CD14-positive monocyte (primary cell): ENCODE measurements at regions not wholly inside any gene's neighbourhood (a gene's known extent, or its start where the extent isn't known, plus 50 kb on each side); places are given as distances from the start of the nearest gene placed in this dataset.

ENCODE experiments used
- DNase-seq, 3 donors: peaks; one replicate each; pipeline ENCODE4 v3.0.0-alpha.2; 2011 to 2022
- H2AFZ ChIP-seq: 2 replicates; pipeline ENCODE4 v1.6.0; 2012; ENCODE audit warnings: mild to moderate bottlenecking, low read depth, low read length, inconsistent platforms; ENCODE audit not compliant: insufficient read depth, poor library complexity, severe bottlenecking
- H3K27ac ChIP-seq, 2 donors: 1 replicate in 1 of 2; 2 replicates in 1 of 2; pipeline ENCODE4 v1.5.1; 2012 to 2013; ENCODE audit warnings: low read length in 2 of 2, control low read depth in 1 of 2, inconsistent platforms in 1 of 2, low read depth in 1 of 2, mild to moderate bottlenecking in 1 of 2
- H3K27me3 ChIP-seq, 2 donors: one replicate each; pipeline versions ENCODE4 v1.6.0 to v1.6.1; 2011 to 2013; ENCODE audit warnings: low read length in 2 of 2; ENCODE audit not compliant: control insufficient read depth in 2 of 2, insufficient read depth in 2 of 2
- H3K36me3 ChIP-seq, 2 donors: replicated peaks in 1 of 2; 1 replicate in 1 of 2; 2 replicates in 1 of 2; pipeline versions ENCODE4 v1.5.1 to v1.6.1; 2012 to 2013; ENCODE audit warnings: low read length in 2 of 2, control low read depth in 1 of 2, inconsistent platforms in 1 of 2, mild to moderate bottlenecking in 1 of 2; ENCODE audit not compliant: insufficient read depth in 2 of 2, control insufficient read depth in 1 of 2
- H3K4me1 ChIP-seq, 2 donors: 1 replicate in 1 of 2; 2 replicates in 1 of 2; pipeline versions ENCODE4 v1.5.1 to v1.6.1; 2012 to 2013; ENCODE audit warnings: low read length in 2 of 2, control low read depth in 1 of 2, inconsistent platforms in 1 of 2, mild to moderate bottlenecking in 1 of 2, moderate library complexity in 1 of 2; ENCODE audit not compliant: insufficient read depth in 2 of 2, control insufficient read depth in 1 of 2
- H3K4me2 ChIP-seq: replicated peaks from 2 replicates; pipeline ENCODE3; 2012; ENCODE audit warnings: low read length, moderate library complexity, mild to moderate bottlenecking; ENCODE audit not compliant: poor library complexity, severe bottlenecking; ENCODE audit errors: extremely low read depth
- H3K4me3 ChIP-seq, 3 experiments: fragments of 200-600 bp in 1 of 3; sonication (generic) in 1 of 3; replicated peaks in 1 of 3; 1 replicate in 2 of 3; 2 replicates in 1 of 3; pipeline ENCODE4 v1.5.1; 2011 to 2013; ENCODE audit warnings: low read length in 3 of 3, mild to moderate bottlenecking in 3 of 3, control low read depth in 2 of 3, low read depth in 2 of 3, inconsistent platforms in 1 of 3, moderate library complexity in 1 of 3
- H3K79me2 ChIP-seq: 2 replicates; pipeline ENCODE4 v1.6.0; 2012; ENCODE audit warnings: mild to moderate bottlenecking, control low read depth, inconsistent platforms, low read length, moderate library complexity; ENCODE audit not compliant: insufficient read depth
- H3K9ac ChIP-seq: 2 replicates; pipeline ENCODE4 v1.6.0; 2017; ENCODE audit warnings: low read length, mild to moderate bottlenecking; ENCODE audit not compliant: insufficient read depth, poor library complexity, severe bottlenecking
- H3K9me3 ChIP-seq, 2 donors: replicated peaks in 1 of 2; 1 replicate in 1 of 2; 2 replicates in 1 of 2; pipeline versions ENCODE4 v1.5.1 to v1.6.1; 2012 to 2013; ENCODE audit warnings: low read length in 2 of 2, control low read depth in 1 of 2; ENCODE audit not compliant: control insufficient read depth in 1 of 2, insufficient read depth in 1 of 2
- H4K20me1 ChIP-seq: 2 replicates; pipeline ENCODE4 v1.6.0; 2012; ENCODE audit warnings: mild to moderate bottlenecking, low read length, control low read depth, moderate library complexity; ENCODE audit not compliant: insufficient read depth
- H3K27ac Mint-ChIP-seq, 7 donors: one replicate each; pipeline ENCODE4 v1.8.0; 2020; ENCODE audit warnings: mild to moderate bottlenecking in 7 of 7, mixed read lengths in 7 of 7, moderate library complexity in 6 of 7, inconsistent platforms in 2 of 7
- H3K27me3 Mint-ChIP-seq, 3 donors: one replicate each; pipeline ENCODE4 v1.8.0; 2021 to 2022; ENCODE audit warnings: low read depth in 3 of 3, mild to moderate bottlenecking in 3 of 3, mixed read lengths in 3 of 3, moderate library complexity in 3 of 3, inconsistent platforms in 1 of 3
- H3K36me3 Mint-ChIP-seq, 2 donors: one replicate each; pipeline ENCODE4 v1.8.0; 2020; ENCODE audit warnings: mixed read lengths in 2 of 2, inconsistent platforms in 1 of 2, mild to moderate bottlenecking in 1 of 2
- H3K4me1 Mint-ChIP-seq: one replicate; pipeline ENCODE4 v1.8.0; 2020; ENCODE audit warnings: mild to moderate bottlenecking, mixed read lengths
- H3K4me3 Mint-ChIP-seq, 2 donors: one replicate each; pipeline ENCODE4 v1.8.0; 2020; ENCODE audit warnings: mild to moderate bottlenecking in 2 of 2, mixed read lengths in 2 of 2, moderate library complexity in 1 of 2
- H3K9me3 Mint-ChIP-seq, 7 donors: one replicate each; pipeline ENCODE4 v1.8.0; 2020 to 2022; ENCODE audit warnings: mixed read lengths in 7 of 7, mild to moderate bottlenecking in 6 of 7, moderate library complexity in 6 of 7, inconsistent platforms in 2 of 7
- WGBS: methylation state at CpG from one replicate; pipeline ENCODE4 v1.1.5; 2013; ENCODE audit warnings: missing lambda C conversion rate; ENCODE audit not compliant: insufficient coverage; 5-methylcytosine and 5-hydroxymethylcytosine counted together
- intact Hi-C, 2 donors: fragments of 100-400 bp; cut with micrococcal nuclease; formaldehyde crosslinking; loops; one replicate each; pipeline versions ENCODE4 v1.15.0 to v1.15.1; 2023
- TF ChIP-seq, protein P1 (sequence below): fragments of 200-600 bp; IDR thresholded peaks from one replicate; pipeline ENCODE4 v1.8.0; 2022; ENCODE audit warnings: antibody characterized with exemption, mild to moderate bottlenecking

DNA sequence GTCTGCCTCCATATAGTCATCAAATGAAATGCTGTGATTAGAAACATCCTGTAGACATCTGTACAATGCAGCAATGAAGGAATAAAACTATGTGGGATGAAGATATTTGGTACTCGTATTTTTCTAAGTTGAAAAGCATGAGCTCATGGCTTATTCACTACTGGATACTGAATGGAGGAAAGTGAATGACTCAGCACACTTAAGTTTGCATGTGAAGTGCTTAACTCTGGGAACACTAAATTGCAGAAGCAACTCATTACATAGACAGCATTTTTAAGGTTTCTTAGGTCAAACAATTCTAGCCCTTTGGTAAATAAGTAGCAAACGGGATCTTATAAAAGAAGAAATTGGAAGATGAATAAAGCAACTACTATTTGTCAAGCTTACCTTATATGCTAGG, 429.0 kb upstream of the MIR17HG start:
- no peak for DNase-seq

DNA sequence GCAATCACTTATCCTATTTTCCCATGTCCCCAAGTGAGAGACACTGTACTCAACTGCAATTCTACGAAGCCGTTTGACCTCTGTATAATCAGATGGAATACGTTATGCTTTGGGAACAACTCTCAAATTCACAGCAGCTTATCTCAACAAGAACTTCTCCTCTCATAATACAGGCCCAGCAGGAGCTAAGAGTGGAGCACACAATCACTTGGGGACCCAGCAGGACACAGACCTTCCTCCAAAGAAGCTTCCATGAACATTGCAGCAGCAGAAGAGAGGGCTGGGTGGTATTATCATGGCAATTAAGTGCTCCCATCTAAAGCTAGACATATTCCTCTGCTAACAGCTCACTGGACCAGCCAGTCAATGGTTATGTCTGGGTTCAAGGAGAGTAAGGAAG, 428.3 kb upstream of the MIR17HG start:
- Histone ChIP-seq H3K79me2 (no peaks in the 10 kb centered on the region), H3K4me2 (no peak overlapping the region), H3K27ac (no peak overlapping the region), H3K27me3 (no peaks in the 10 kb centered on the region), H4K20me1 (no peaks in the 10 kb centered on the region), H3K4me3 (no peak overlapping the region), H3K9ac (no peak overlapping the region), H3K4me1 (no peaks in the 10 kb centered on the region), H3K9me3 (no peaks in the 10 kb centered on the region), H3K36me3 (no peaks in the 10 kb centered on the region), H2AFZ (no peak overlapping the region)
- Mint-ChIP-seq H3K9me3 (peaks cover 1 to 8% (median 3%) of the 10 kb centered on the region in 7 donors), H3K36me3 (no peaks in the 10 kb centered on the region), H3K27me3 (peaks cover 0 to 2% (median 0%) of the 10 kb centered on the region in 3 donors), H3K27ac (no peak overlapping the region), H3K4me3 (peak overlapping the region in 1 of 2 donors; percentile 8), H3K4me1 (no peaks in the 10 kb centered on the region)
- TF ChIP-seq, protein P1, sequence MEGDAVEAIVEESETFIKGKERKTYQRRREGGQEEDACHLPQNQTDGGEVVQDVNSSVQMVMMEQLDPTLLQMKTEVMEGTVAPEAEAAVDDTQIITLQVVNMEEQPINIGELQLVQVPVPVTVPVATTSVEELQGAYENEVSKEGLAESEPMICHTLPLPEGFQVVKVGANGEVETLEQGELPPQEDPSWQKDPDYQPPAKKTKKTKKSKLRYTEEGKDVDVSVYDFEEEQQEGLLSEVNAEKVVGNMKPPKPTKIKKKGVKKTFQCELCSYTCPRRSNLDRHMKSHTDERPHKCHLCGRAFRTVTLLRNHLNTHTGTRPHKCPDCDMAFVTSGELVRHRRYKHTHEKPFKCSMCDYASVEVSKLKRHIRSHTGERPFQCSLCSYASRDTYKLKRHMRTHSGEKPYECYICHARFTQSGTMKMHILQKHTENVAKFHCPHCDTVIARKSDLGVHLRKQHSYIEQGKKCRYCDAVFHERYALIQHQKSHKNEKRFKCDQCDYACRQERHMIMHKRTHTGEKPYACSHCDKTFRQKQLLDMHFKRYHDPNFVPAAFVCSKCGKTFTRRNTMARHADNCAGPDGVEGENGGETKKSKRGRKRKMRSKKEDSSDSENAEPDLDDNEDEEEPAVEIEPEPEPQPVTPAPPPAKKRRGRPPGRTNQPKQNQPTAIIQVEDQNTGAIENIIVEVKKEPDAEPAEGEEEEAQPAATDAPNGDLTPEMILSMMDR = no peak
- WGBS = 100% methylated on average over 3 of the region's 3 CpGs
- no peak for DNase-seq
- intact Hi-C loops = no loop called here

More for the DNA sequence above, 429.0 kb upstream of the MIR17HG start:
- H3K27ac Mint-ChIP-seq = no peak overlapping the region
- Histone ChIP-seq H3K36me3 (no peaks in the 10 kb centered on the region), H3K27ac (no peak overlapping the region), H3K4me2 (no peak overlapping the region), H3K27me3 (no peaks in the 10 kb centered on the region), H3K9ac (no peak overlapping the region), H3K9me3 (no peaks in the 10 kb centered on the region), H3K4me3 (no peak overlapping the region), H3K79me2 (no peaks in the 10 kb centered on the region), H2AFZ (no peak overlapping the region), H3K4me1 (no peaks in the 10 kb centered on the region), H4K20me1 (no peaks in the 10 kb centered on the region)
- no peaks in the 10 kb centered on the region for H3K4me1 Mint-ChIP-seq
- intact Hi-C loops = no loop called here
- TF ChIP-seq, protein P1 = no peak
- whole genome bisulfite sequencing = no CpG with 5 or more reads among the region's 2 CpGs
- no peak overlapping the region for H3K4me3 Mint-ChIP-seq
- peaks cover 1 to 8% (median 3%) of the 10 kb centered on the region in 7 donors for H3K9me3 Mint-ChIP-seq
- peaks cover 0 to 2% (median 0%) of the 10 kb centered on the region in 3 donors for H3K27me3 Mint-ChIP-seq
- H3K36me3 Mint-ChIP-seq = no peaks in the 10 kb centered on the region
